Cardiac fibroblast (primary cell): ENCODE measurements at regions not wholly inside any gene's neighbourhood (a gene's known extent, or its start where the extent isn't known, plus 50 kb on each side); places are given as distances from the start of the nearest gene placed in this dataset.

Experiments
- DNase-seq, 2 donors: peaks; one replicate each; pipeline versions ENCODE4 v3.0.0 to v3.0.0-alpha.2; 2010; ENCODE audit warnings: low read depth in 2 of 2
- H3K4me3 ChIP-seq, 2 donors: replicated peaks in 1 of 2; 1 replicate in 1 of 2; 2 replicates in 1 of 2; pipeline ENCODE4 v1.5.1; 2011; ENCODE audit warnings: low read depth in 2 of 2, low read length in 2 of 2, mild to moderate bottlenecking in 2 of 2, moderate library complexity in 1 of 2
- CTCF ChIP-seq: IDR thresholded peaks from one replicate; pipeline ENCODE4 v1.5.1; 2011; ENCODE audit warnings: low read depth, mild to moderate bottlenecking, low read length, inconsistent platforms

DNA sequence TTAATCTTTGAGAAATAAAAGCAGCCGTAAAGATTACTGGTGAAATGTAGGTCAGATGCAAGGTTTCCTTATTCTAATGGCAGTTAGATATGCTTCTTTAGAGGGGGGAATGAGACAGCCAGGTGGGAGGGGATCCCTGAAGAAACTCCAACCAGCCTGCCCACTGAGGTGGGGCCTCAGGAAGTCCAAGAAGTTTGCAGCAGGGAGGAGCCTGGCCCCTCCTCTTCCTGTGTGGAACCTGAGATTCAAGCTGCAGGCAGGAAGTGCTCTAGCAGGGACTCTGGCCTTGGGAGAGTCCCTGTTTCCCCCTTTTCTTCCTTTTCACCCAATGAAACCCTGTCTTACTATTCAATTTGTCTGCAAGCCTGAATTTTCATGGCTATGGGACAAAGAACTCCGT, 101.4 kb upstream of the SLITRK2 start:
- H3K4me3 ChIP-seq: no peak overlapping the region
- TF ChIP-seq CTCF: no peak
- no peak for DNase-seq

DNA sequence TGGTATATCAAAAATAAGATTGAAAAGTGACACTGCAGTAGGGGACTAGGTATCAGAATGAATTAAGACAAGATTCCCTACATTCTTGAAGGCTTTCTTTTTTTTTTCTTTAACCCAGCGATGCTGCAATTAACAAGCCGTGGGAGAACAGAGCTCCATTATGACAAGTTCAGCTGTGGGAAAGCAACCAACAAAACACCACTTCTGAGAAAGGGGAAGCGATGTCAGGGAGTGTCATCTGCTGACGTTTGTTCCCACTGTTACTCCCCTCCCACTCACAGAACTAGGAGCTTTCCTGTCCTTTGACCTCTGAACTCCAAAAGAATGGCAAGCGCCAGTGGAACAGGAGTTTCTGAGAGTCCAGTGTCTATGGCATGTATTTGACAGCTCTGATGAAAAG, 90.2 kb upstream of the SLITRK2 start:
- TF ChIP-seq CTCF: no peak
- H3K4me3 ChIP-seq: no peak overlapping the region
- no peak for DNase-seq

GRCh38 chrX:145729635-145730034, 88.0 kb upstream of the SLITRK2 start:
- H3K4me3 ChIP-seq: no peak overlapping the region
- no peak for TF ChIP-seq CTCF
- peak in 1 of 2 donors; percentile 36 for DNase-seq

- no peak for TF ChIP-seq CTCF
- H3K4me3 ChIP-seq: no peak overlapping the region
Observed at GRCh38 chrX:145735036-145735435, 82.6 kb upstream of the SLITRK2 start.

GRCh38 chrX:145751943-145752342, 65.7 kb upstream of the SLITRK2 start:
- TF ChIP-seq CTCF: no peak
- peak in 1 of 2 donors; percentile 49 for DNase-seq
- H3K4me3 ChIP-seq: no peak overlapping the region

More at GRCh38 chrX:145735036-145735435, 82.6 kb upstream of the SLITRK2 start:
- peak in 1 of 2 donors; percentile 32 for DNase-seq
